MCF 10A (cell line): ENCODE measurements at regions not wholly inside any gene's neighbourhood (a gene's known extent, or its start where the extent isn't known, plus 50 kb on each side); places are given as distances from the start of the nearest gene placed in this dataset.

Source experiments
- BruUV-seq: library from RNA; stranded (reverse); fragments of 400-500 nt; replicated peaks from 2 replicates; lab custom pipeline; 2021; lab: Mats Ljungman, UMichigan
- CTCF ChIA-PET: fragments of 300-600 bp; sonication (Branson Sonifier 250); formaldehyde crosslinking; extraction: SDS; loops from one replicate; lab custom pipeline; 2021; ENCODE audit warnings: antibody characterized with exemption, inconsistent platforms; lab: Yijun Ruan, JAX
- POLR2A ChIA-PET: fragments of 300-600, 350-650 bp; sonication (Branson Sonifier 250); formaldehyde crosslinking; extraction: SDS; loops from one replicate; lab custom pipeline; 2020; ENCODE audit warnings: antibody characterized with exemption, inconsistent platforms; lab: Yijun Ruan, JAX
- DNase-seq: peaks from one replicate; pipeline ENCODE4 v3.0.0-alpha.2; 2018; ENCODE audit not compliant: unreplicated experiment
- H3K27ac Mint-ChIP-seq: one replicate; pipeline ENCODE4 v1.8.0; 2022; ENCODE audit warnings: mild to moderate bottlenecking, low read depth, mixed read lengths; ENCODE audit not compliant: unreplicated experiment
- H3K27me3 Mint-ChIP-seq: one replicate; pipeline ENCODE4 v1.8.0; 2022; ENCODE audit warnings: mixed read lengths; ENCODE audit not compliant: insufficient read depth, unreplicated experiment
- H3K36me3 Mint-ChIP-seq: one replicate; pipeline ENCODE4 v1.8.0; 2022; ENCODE audit warnings: mild to moderate bottlenecking, moderate library complexity, mixed read lengths; ENCODE audit not compliant: insufficient read depth, unreplicated experiment
- H3K4me1 Mint-ChIP-seq: one replicate; pipeline ENCODE4 v1.8.0; 2022; ENCODE audit warnings: mixed read lengths; ENCODE audit not compliant: insufficient read depth, unreplicated experiment
- H3K4me3 Mint-ChIP-seq: one replicate; pipeline ENCODE4 v1.8.0; 2022; ENCODE audit warnings: mild to moderate bottlenecking, moderate library complexity, mixed read lengths; ENCODE audit not compliant: unreplicated experiment
- H3K9me3 Mint-ChIP-seq: one replicate; pipeline ENCODE4 v1.8.0; 2022; ENCODE audit warnings: mixed read lengths; ENCODE audit not compliant: unreplicated experiment
- intact Hi-C: fragments of 100-400 bp; cut with micrococcal nuclease; formaldehyde crosslinking; loops from 2 replicates; pipeline ENCODE4 v1.14.1; 2022
- TF ChIP-seq, protein P1 (sequence below): fragments of 200-600 bp; IDR thresholded peaks from one replicate; pipeline ENCODE4 v1.8.0; 2022; ENCODE audit warnings: antibody characterized with exemption, mild to moderate bottlenecking; ENCODE audit not compliant: unreplicated experiment

DNA sequence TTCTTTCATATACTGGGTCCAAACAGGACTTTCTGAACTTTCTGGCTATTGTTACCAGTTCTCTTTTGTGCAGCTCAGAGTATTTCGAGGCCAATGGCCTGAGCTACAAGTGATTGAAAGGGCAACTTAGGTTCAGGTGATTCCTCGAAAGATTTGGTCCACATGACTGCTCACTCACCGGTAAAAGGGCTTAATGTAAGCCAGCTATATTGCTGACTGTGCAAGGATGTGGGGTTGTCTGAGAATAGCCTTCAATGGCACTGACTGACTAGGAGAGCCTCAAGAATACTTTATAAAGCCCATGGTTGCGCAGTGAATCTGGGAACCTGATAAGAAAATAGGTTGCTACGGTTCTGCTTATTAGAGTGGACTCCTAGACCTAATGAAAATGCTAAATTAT is 269.0 kb downstream of the SEC16B start:
- CTCF ChIA-PET = interaction anchor here (0.6 to 1.3 kb wide), 7 partner anchors 9 to 1311 kb away, joined by 3 to 5 read pairs (median 3); no protein-coding TSS in a partner anchor

DNA sequence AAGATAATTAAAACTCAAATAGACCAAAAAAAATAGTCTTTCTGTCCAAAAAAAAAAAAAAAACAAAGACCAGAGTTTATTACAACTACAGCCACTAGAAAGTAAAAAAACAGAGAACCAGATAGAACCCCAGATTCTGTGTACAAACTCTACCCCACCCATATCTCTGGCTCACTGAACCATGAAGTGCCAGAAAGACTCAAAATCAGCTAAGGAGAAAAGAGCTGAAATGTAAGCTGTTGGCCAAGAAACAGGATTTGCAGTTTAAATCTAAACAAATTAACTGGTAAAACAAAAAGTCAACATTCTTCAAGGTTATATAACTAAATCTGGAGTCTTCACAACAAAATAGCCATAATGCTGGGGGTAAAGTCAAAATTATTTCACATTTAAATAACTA is 278.9 kb downstream of the SEC16B start:
- Mint-ChIP-seq H3K9me3 (no peaks in the 10 kb centered on the region), H3K4me1 (no peaks in the 10 kb centered on the region), H3K27me3 (peaks cover 13% of the 10 kb centered on the region), H3K27ac (no peak overlapping the region), H3K36me3 (no peaks in the 10 kb centered on the region), H3K4me3 (no peak overlapping the region)
- TF ChIP-seq, protein P1, sequence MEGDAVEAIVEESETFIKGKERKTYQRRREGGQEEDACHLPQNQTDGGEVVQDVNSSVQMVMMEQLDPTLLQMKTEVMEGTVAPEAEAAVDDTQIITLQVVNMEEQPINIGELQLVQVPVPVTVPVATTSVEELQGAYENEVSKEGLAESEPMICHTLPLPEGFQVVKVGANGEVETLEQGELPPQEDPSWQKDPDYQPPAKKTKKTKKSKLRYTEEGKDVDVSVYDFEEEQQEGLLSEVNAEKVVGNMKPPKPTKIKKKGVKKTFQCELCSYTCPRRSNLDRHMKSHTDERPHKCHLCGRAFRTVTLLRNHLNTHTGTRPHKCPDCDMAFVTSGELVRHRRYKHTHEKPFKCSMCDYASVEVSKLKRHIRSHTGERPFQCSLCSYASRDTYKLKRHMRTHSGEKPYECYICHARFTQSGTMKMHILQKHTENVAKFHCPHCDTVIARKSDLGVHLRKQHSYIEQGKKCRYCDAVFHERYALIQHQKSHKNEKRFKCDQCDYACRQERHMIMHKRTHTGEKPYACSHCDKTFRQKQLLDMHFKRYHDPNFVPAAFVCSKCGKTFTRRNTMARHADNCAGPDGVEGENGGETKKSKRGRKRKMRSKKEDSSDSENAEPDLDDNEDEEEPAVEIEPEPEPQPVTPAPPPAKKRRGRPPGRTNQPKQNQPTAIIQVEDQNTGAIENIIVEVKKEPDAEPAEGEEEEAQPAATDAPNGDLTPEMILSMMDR = no peak
- no TSS peak for BruUV-seq
- ChIA-PET CTCF (interaction anchor here (0.7 to 1.5 kb wide), 2 partner anchors 10 to 83 kb away, joined by 4 to 5 read pairs; no protein-coding TSS in a partner anchor), POLR2A (no interaction called here)
- intact Hi-C loops = no loop called here
- DNase-seq = no peak

More for the DNA sequence above, 269.0 kb downstream of the SEC16B start:
- Mint-ChIP-seq H3K4me3 (no peak overlapping the region), H3K27me3 (no peaks in the 10 kb centered on the region), H3K9me3 (no peaks in the 10 kb centered on the region), H3K36me3 (no peaks in the 10 kb centered on the region), H3K4me1 (no peaks in the 10 kb centered on the region), H3K27ac (no peak overlapping the region)
- TF ChIP-seq, protein P1 = no peak
- POLR2A ChIA-PET = no interaction called here
- no peak for DNase-seq
- no TSS peak for BruUV-seq
- intact Hi-C loops = no loop called here

DNA sequence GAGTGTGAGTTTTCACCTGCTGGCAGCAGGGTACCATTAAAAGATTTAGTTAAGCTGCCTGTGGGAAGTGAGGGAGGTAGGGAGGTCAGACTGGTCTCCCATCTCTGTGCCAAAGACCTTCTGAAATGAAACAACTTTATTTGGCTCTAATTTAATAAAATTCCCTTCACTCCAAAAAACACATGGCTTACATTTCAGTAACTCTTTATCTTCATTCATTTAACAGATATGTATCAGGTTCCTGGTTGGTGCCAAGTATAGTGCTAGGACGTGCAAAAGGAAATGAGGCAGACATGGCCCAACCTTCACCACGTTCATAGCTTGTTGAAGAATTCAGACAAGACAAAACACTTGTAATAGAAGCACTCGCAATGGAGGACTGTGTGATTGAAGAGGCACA is 282.3 kb downstream of the SEC16B start:
- H3K27me3 Mint-ChIP-seq = no peaks in the 10 kb centered on the region
- TF ChIP-seq, protein P1 = no peak
- ChIA-PET POLR2A (no interaction called here), CTCF (no interaction called here)
- no peak overlapping the region for H3K4me3 Mint-ChIP-seq
- no peaks in the 10 kb centered on the region for H3K36me3 Mint-ChIP-seq
- H3K27ac Mint-ChIP-seq = no peak overlapping the region
- H3K4me1 Mint-ChIP-seq = no peaks in the 10 kb centered on the region
- no peak for DNase-seq
- BruUV-seq = no TSS peak
- H3K9me3 Mint-ChIP-seq = no peaks in the 10 kb centered on the region
- intact Hi-C loops = no loop called here

DNA sequence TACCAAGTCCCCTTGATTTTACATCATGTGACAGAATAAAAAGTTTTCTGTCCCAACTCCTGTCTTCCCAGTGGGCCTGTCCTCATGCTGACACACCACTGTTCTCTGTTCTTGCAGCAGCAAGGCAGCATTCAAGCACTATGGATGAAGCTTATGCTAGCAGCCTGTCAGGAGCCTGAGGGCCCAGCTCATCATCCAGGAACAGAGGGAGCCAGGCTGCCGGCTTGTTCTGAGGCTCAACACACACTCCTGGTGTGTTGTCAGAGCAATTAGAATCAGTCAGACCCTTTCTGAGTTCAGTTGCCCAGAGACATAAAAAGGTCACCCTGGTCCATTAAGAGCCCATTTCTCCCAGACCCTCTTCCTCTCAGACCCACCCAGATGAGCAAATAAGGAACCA is 282.9 kb downstream of the SEC16B start:
- CTCF ChIA-PET = no interaction called here
- H3K27ac Mint-ChIP-seq = no peak overlapping the region
- H3K36me3 Mint-ChIP-seq = no peaks in the 10 kb centered on the region
- intact Hi-C loops = no loop called here
- TF ChIP-seq, protein P1 = no peak
- H3K4me3 Mint-ChIP-seq = no peak overlapping the region
- no peaks in the 10 kb centered on the region for H3K9me3 Mint-ChIP-seq
- POLR2A ChIA-PET = no interaction called here
- BruUV-seq = no TSS peak
- no peaks in the 10 kb centered on the region for H3K27me3 Mint-ChIP-seq
- no peaks in the 10 kb centered on the region for H3K4me1 Mint-ChIP-seq
- no peak for DNase-seq
